ENCODE measurements at regions not wholly inside any gene's neighbourhood (a gene's known extent, or its start where the extent isn't known, plus 50 kb on each side); places are given as distances from the start of the nearest gene placed in this dataset.

DNA sequence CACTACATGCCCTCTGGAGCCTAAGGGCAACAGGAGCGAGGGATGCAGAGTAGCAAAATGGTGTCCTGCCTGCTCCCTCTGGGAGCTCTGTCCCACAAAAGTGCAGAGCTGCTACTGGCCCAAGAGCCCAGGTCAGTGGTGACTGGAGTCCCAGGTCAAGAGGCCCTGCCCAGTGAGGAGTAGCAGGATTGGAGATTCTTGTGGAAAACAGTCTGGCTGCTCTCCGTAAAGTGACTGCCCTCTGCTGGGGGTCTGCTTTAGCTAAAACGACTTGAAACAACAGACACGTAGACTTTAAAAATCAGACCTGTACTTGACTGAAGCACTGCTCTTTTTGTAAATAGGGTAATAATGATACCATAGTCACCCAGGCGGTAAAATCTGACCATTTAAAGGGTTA, 917.0 kb downstream of the MAT2B start:
- H3K4me1 ChIP-seq (ENCODE audit: control insufficient read depth, insufficient read depth, low read length) = no peaks in the 10 kb centered on the region
- TF ChIP-seq, protein P1, sequence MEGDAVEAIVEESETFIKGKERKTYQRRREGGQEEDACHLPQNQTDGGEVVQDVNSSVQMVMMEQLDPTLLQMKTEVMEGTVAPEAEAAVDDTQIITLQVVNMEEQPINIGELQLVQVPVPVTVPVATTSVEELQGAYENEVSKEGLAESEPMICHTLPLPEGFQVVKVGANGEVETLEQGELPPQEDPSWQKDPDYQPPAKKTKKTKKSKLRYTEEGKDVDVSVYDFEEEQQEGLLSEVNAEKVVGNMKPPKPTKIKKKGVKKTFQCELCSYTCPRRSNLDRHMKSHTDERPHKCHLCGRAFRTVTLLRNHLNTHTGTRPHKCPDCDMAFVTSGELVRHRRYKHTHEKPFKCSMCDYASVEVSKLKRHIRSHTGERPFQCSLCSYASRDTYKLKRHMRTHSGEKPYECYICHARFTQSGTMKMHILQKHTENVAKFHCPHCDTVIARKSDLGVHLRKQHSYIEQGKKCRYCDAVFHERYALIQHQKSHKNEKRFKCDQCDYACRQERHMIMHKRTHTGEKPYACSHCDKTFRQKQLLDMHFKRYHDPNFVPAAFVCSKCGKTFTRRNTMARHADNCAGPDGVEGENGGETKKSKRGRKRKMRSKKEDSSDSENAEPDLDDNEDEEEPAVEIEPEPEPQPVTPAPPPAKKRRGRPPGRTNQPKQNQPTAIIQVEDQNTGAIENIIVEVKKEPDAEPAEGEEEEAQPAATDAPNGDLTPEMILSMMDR (conservative IDR thresholded peaks at IDR 0.05) = peak; percentile 81
- no peaks in the 10 kb centered on the region for H3K36me3 ChIP-seq (ENCODE audit: control insufficient read depth, insufficient read depth, low read length)
- H3K9ac ChIP-seq (ENCODE audit: extremely low read depth, low read length, poor library complexity, severe bottlenecking) = no peak overlapping the region
- peaks cover 14% of the 10 kb centered on the region for H3K9me3 ChIP-seq (ENCODE audit: control insufficient read depth, low read length)
- DNase-seq = peak; percentile 89
- no peak overlapping the region for H3K4me3 Mint-ChIP-seq
- H3K27me3 ChIP-seq (ENCODE audit: control insufficient read depth, insufficient read depth, low read length, poor library complexity, severe bottlenecking) = no peaks in the 10 kb centered on the region
- H3K27ac ChIP-seq (ENCODE audit: low read depth, low read length) = no peak overlapping the region
- H3K4me3 ChIP-seq (ENCODE audit: low read length) = no peak overlapping the region
- H3K27me3 Mint-ChIP-seq (ENCODE audit: insufficient read depth) = no peaks in the 10 kb centered on the region
- peaks cover 22% of the 10 kb centered on the region for H3K9me3 Mint-ChIP-seq
- 62 to 65% methylated on average over 2 to 5 of the region's 5 CpGs for WGBS, 2 experiments (ENCODE audit: insufficient coverage in 1 of 2, insufficient read length in 1 of 2)
- H3K36me3 Mint-ChIP-seq (ENCODE audit: low read depth) = no peaks in the 10 kb centered on the region
- H3K4me1 Mint-ChIP-seq = peaks cover 2% of the 10 kb centered on the region
- H3K27ac Mint-ChIP-seq = no peak overlapping the region

DNA sequence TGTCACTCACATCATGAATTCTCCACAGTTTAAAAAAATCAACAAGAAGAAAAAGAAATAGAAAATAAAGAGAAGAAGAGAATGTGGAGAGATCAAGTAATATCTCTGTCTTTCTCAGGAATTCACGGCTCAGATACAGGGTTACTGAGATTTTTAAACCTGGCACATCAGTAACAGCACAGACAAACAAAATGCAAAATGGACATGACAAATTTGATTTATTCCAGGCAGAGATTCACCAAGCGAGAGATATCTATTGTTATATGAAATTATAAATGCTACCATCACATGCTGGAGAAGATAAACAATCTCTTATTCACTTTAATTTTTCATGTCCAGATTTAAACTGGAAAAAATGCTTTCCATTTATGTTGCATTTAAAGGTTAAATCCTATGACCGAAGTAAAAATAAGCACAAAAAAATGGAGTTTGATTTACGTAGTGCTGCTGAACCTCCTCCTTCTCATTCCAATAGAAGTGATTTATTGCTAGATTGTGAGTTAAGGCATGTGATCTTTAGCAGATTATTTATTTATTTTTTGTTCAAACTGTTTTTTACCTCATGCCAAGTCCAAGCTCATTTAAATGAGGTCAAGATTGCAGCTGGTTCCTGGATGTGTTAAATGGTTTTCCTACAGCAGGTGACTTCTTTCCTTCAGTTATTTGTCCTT, 926.4 kb downstream of the MAT2B start:
- H3K9me3 Mint-ChIP-seq = peaks cover 2% of the 10 kb centered on the region
- H3K4me1 Mint-ChIP-seq = no peaks in the 10 kb centered on the region
- no peaks in the 10 kb centered on the region for H3K27me3 ChIP-seq (ENCODE audit: control insufficient read depth, insufficient read depth, low read length, poor library complexity, severe bottlenecking)
- H3K27me3 Mint-ChIP-seq (ENCODE audit: insufficient read depth) = no peaks in the 10 kb centered on the region
- H3K27ac Mint-ChIP-seq = no peak overlapping the region
- no peaks in the 10 kb centered on the region for H3K36me3 Mint-ChIP-seq (ENCODE audit: low read depth)
- no peak overlapping the region for H3K4me3 Mint-ChIP-seq
- 97 to 100% methylated on average over 3 of the region's 4 CpGs for WGBS, 2 experiments (ENCODE audit: insufficient coverage in 1 of 2, insufficient read length in 1 of 2)
- H3K4me3 ChIP-seq (ENCODE audit: low read length) = no peak overlapping the region
- H3K9me3 ChIP-seq (ENCODE audit: control insufficient read depth, low read length) = no peaks in the 10 kb centered on the region
- no peak overlapping the region for H3K27ac ChIP-seq (ENCODE audit: low read depth, low read length)
- no peak overlapping the region for H3K9ac ChIP-seq (ENCODE audit: extremely low read depth, low read length, poor library complexity, severe bottlenecking)
- no peaks in the 10 kb centered on the region for H3K4me1 ChIP-seq (ENCODE audit: control insufficient read depth, insufficient read depth, low read length)
- no peak for DNase-seq
- H3K36me3 ChIP-seq (ENCODE audit: control insufficient read depth, insufficient read depth, low read length) = no peaks in the 10 kb centered on the region
- TF ChIP-seq, protein P1 (conservative IDR thresholded peaks at IDR 0.05) = no peak

DNA sequence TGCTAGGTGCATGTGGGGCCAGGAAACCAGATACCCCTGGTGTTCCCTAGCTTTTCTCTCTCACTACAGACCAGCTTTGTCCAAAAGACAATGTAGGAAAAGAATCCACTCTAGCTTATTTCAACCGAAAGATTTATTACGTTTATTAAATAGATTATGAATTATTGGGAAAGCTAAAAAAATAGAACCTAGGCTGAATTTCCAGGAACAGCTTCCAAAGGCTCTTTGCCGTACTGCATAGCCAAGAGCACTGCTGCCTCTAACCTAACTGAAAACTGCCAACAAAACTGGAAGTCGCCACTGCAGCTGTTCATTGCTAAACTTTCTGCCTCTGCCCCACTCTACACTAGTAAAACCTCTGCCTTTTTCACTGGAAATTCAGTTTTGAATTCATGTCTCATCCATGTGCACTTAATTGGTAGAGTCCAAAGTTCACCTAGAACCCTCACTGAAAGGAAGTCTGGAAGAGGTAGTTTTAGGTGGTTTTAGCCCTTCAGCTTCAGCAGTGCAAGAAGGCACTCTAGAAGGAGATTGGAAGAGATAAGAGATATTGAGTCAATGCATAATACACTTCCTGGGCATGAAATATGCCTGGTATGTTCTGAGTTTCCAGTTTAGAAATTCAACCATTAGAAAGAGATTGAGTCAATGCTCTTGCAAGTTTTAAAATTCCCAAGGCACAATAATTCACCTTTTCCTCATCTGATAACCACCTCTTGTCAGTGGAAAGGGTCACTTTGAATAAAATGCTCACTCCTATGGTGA, 927.9 kb downstream of the MAT2B start:
- Histone ChIP-seq H3K4me1 (ENCODE audit: control insufficient read depth, insufficient read depth, low read length) (no peaks in the 10 kb centered on the region), H3K27me3 (ENCODE audit: control insufficient read depth, insufficient read depth, low read length, poor library complexity, severe bottlenecking) (no peaks in the 10 kb centered on the region), H3K36me3 (ENCODE audit: control insufficient read depth, insufficient read depth, low read length) (no peaks in the 10 kb centered on the region), H3K4me3 (ENCODE audit: low read length) (no peak overlapping the region), H3K9me3 (ENCODE audit: control insufficient read depth, low read length) (no peaks in the 10 kb centered on the region), H3K9ac (ENCODE audit: extremely low read depth, low read length, poor library complexity, severe bottlenecking) (no peak overlapping the region), H3K27ac (ENCODE audit: low read depth, low read length) (no peak overlapping the region)
- 90 to 95% methylated on average over 2 to 4 of the region's 4 CpGs for WGBS, 2 experiments (ENCODE audit: insufficient coverage in 1 of 2, insufficient read length in 1 of 2)
- H3K4me1 Mint-ChIP-seq = no peaks in the 10 kb centered on the region
- H3K4me3 Mint-ChIP-seq = no peak overlapping the region
- H3K27me3 Mint-ChIP-seq (ENCODE audit: insufficient read depth) = no peaks in the 10 kb centered on the region
- no peaks in the 10 kb centered on the region for H3K36me3 Mint-ChIP-seq (ENCODE audit: low read depth)
- H3K27ac Mint-ChIP-seq = no peak overlapping the region
- no peak for DNase-seq
- TF ChIP-seq, protein P1 (conservative IDR thresholded peaks at IDR 0.05) = no peak
- no peaks in the 10 kb centered on the region for H3K9me3 Mint-ChIP-seq

Measured in endodermal cell (in vitro differentiated cells).